Neuronal stem cell (in vitro differentiated cells): ENCODE measurements at regions not wholly inside any gene's neighbourhood (a gene's known extent, or its start where the extent isn't known, plus 50 kb on each side); places are given as distances from the start of the nearest gene placed in this dataset.

ENCODE experiments used
- DNase-seq: peaks from one replicate; pipeline ENCODE4 v3.0.0-alpha.2; 2013; ENCODE audit warnings: low spot score
- H2AFZ ChIP-seq: one replicate; pipeline ENCODE4 v1.6.1; 2013; ENCODE audit warnings: mild to moderate bottlenecking, low read length, inconsistent platforms
- H2AK5ac ChIP-seq: 2 replicates; pipeline ENCODE4 v1.6.1; 2013; ENCODE audit warnings: low read depth, mild to moderate bottlenecking, inconsistent platforms, low read length, moderate library complexity, mixed read lengths
- H2BK120ac ChIP-seq: 2 replicates; pipeline ENCODE4 v1.6.1; 2013; ENCODE audit warnings: low read depth, mild to moderate bottlenecking, inconsistent platforms, low read length, moderate library complexity, mixed read lengths
- H2BK12ac ChIP-seq: one replicate; pipeline ENCODE4 v1.6.1; 2013; ENCODE audit warnings: low read length, inconsistent platforms
- H2BK15ac ChIP-seq: 2 replicates; pipeline ENCODE4 v1.6.1; 2013; ENCODE audit warnings: mild to moderate bottlenecking, low read length, inconsistent platforms, mixed read lengths
- H2BK5ac ChIP-seq: one replicate; pipeline ENCODE4 v1.6.1; 2013; ENCODE audit warnings: inconsistent platforms, mild to moderate bottlenecking, low read length, moderate library complexity
- H3K14ac ChIP-seq: one replicate; pipeline ENCODE4 v1.6.1; 2013; ENCODE audit warnings: low read length, inconsistent platforms
- H3K18ac ChIP-seq: 2 replicates; pipeline ENCODE4 v1.6.1; 2013; ENCODE audit warnings: low read length, inconsistent platforms
- H3K23ac ChIP-seq: 2 replicates; pipeline ENCODE4 v1.6.1; 2013; ENCODE audit warnings: low read depth, mild to moderate bottlenecking, mixed read lengths, low read length, inconsistent platforms; ENCODE audit not compliant: poor library complexity
- H3K27ac ChIP-seq: replicated peaks from 3 replicates; pipeline ENCODE4 v1.5.1; 2013; ENCODE audit warnings: low read length, inconsistent platforms
- H3K27me3 ChIP-seq, 3 experiments: 2 replicates each; pipeline ENCODE4 v1.6.1; 2013; ENCODE audit warnings: low read length in 3 of 3, mild to moderate bottlenecking in 2 of 3, inconsistent platforms in 1 of 3, low read depth in 1 of 3, mixed read lengths in 1 of 3, moderate library complexity in 1 of 3; ENCODE audit not compliant: control insufficient read depth in 3 of 3, insufficient read depth in 3 of 3
- H3K36me3 ChIP-seq, 2 donors: replicated peaks in 1 of 2; 2 replicates each; pipeline ENCODE4 v1.6.1; 2013; ENCODE audit warnings: low read length in 2 of 2; ENCODE audit not compliant: control insufficient read depth in 2 of 2, insufficient read depth in 2 of 2
- H3K4ac ChIP-seq: 2 replicates; pipeline ENCODE4 v1.6.1; 2013; ENCODE audit warnings: inconsistent platforms, mild to moderate bottlenecking, low read length, moderate library complexity
- H3K4me1 ChIP-seq, 2 donors: 1 replicate in 1 of 2; 2 replicates in 1 of 2; pipeline ENCODE4 v1.6.1; 2013; ENCODE audit warnings: low read length in 2 of 2, low read depth in 1 of 2; ENCODE audit not compliant: control insufficient read depth in 2 of 2, insufficient read depth in 1 of 2
- H3K4me2 ChIP-seq: one replicate; pipeline ENCODE4 v1.6.1; 2013; ENCODE audit warnings: mild to moderate bottlenecking, low read length, inconsistent platforms; ENCODE audit not compliant: insufficient read depth, poor library complexity, severe bottlenecking
- H3K4me3 ChIP-seq, 2 donors: 2 replicates each; pipeline ENCODE4 v1.5.1; 2013; ENCODE audit warnings: low read length in 2 of 2, mild to moderate bottlenecking in 2 of 2, inconsistent platforms in 1 of 2, moderate library complexity in 1 of 2
- H3K79me1 ChIP-seq: one replicate; pipeline ENCODE4 v1.6.1; 2013; ENCODE audit warnings: low read depth, mild to moderate bottlenecking, inconsistent platforms, low read length, moderate library complexity
- H3K9ac ChIP-seq: one replicate; pipeline ENCODE4 v1.6.1; 2013; ENCODE audit warnings: mild to moderate bottlenecking, low read depth, low read length, inconsistent platforms; ENCODE audit not compliant: poor library complexity
- H3K9me3 ChIP-seq, 2 donors: replicated peaks in 1 of 2; 2 replicates each; pipeline versions ENCODE3 to v1.6.1; 2013; ENCODE audit warnings: low read length in 2 of 2, mild to moderate bottlenecking in 2 of 2, inconsistent platforms in 1 of 2, low read depth in 1 of 2, mixed read lengths in 1 of 2, moderate library complexity in 1 of 2; ENCODE audit not compliant: control insufficient read depth in 2 of 2, insufficient read depth in 1 of 2
- H4K8ac ChIP-seq: one replicate; pipeline ENCODE4 v1.6.1; 2013; ENCODE audit warnings: low read depth, mild to moderate bottlenecking, inconsistent platforms, low read length, moderate library complexity
- H4K91ac ChIP-seq: one replicate; pipeline ENCODE4 v1.6.1; 2013; ENCODE audit warnings: low read length, low read depth, mild to moderate bottlenecking, inconsistent platforms; ENCODE audit not compliant: poor library complexity
- WGBS, 2 donors: extraction: QIAGEN DNeasy Blood & Tissue Kit; methylation state at CpG; one replicate each; pipeline ENCODE4 v1.1.7; 2013; ENCODE audit warnings: missing lambda C conversion rate in 2 of 2, mixed read lengths in 1 of 2; ENCODE audit not compliant: insufficient read length in 2 of 2, insufficient replicate concordance in 1 of 2; ENCODE audit errors: extremely low coverage in 2 of 2; 5-methylcytosine and 5-hydroxymethylcytosine counted together

GRCh38 chr15:81849289-81849688, 196.5 kb downstream of the MEX3B start:
- no CpG with 5 or more reads among the region's 6 CpGs for WGBS, 2 donors
- Histone ChIP-seq H2BK5ac (no peak overlapping the region), H3K23ac (no peak overlapping the region), H3K4ac (no peak overlapping the region), H3K14ac (no peak overlapping the region), H3K79me1 (no peaks in the 10 kb centered on the region), H2AK5ac (no peak overlapping the region), H3K9ac (no peak overlapping the region), H3K18ac (no peak overlapping the region), H3K4me1 (no peaks in the 10 kb centered on the region), H2BK120ac (no peak overlapping the region), H4K8ac (no peak overlapping the region), H3K27ac (no peak overlapping the region), H2BK15ac (no peak overlapping the region), H2BK12ac (no peak overlapping the region), H3K4me2 (no peak overlapping the region), H4K91ac (no peak overlapping the region), H3K36me3 (no peaks in the 10 kb centered on the region), H3K4me3 (no peak overlapping the region), H3K27me3 (no peaks in the 10 kb centered on the region), H2AFZ (no peak overlapping the region), H3K9me3 (no peaks in the 10 kb centered on the region)
- DNase-seq: no peak

GRCh38 chr15:81848701-81849100, 197.1 kb downstream of the MEX3B start:
- no peak overlapping the region for H3K4me3 ChIP-seq
- H2BK120ac ChIP-seq: no peak overlapping the region
- no peaks in the 10 kb centered on the region for H3K9me3 ChIP-seq
- H3K4me2 ChIP-seq: no peak overlapping the region
- no peak overlapping the region for H3K14ac ChIP-seq
- no peak overlapping the region for H2AK5ac ChIP-seq
- H2BK15ac ChIP-seq: no peak overlapping the region
- H3K27me3 ChIP-seq: no peaks in the 10 kb centered on the region
- no peak overlapping the region for H3K18ac ChIP-seq
- H3K23ac ChIP-seq: no peak overlapping the region
- H3K9ac ChIP-seq: no peak overlapping the region
- H3K4me1 ChIP-seq: no peaks in the 10 kb centered on the region
- no peak overlapping the region for H2BK12ac ChIP-seq
- no peaks in the 10 kb centered on the region for H3K79me1 ChIP-seq
- no peak overlapping the region for H4K8ac ChIP-seq
- H2AFZ ChIP-seq: no peak overlapping the region
- no peaks in the 10 kb centered on the region for H3K36me3 ChIP-seq
- H2BK5ac ChIP-seq: no peak overlapping the region
- DNase-seq: no peak
- no peak overlapping the region for H3K4ac ChIP-seq
- no peak overlapping the region for H3K27ac ChIP-seq
- no peak overlapping the region for H4K91ac ChIP-seq
- WGBS, 2 donors: no CpG with 5 or more reads among the region's 2 CpGs

GRCh38 chr15:81843757-81844407, 201.9 kb downstream of the MEX3B start:
- no peak overlapping the region for H3K27ac ChIP-seq
- no peak overlapping the region for H2BK12ac ChIP-seq
- no CpG with 5 or more reads among the region's 6 CpGs for WGBS, 2 donors
- no peaks in the 10 kb centered on the region for H3K36me3 ChIP-seq
- H3K18ac ChIP-seq: no peak overlapping the region
- no peaks in the 10 kb centered on the region for H3K79me1 ChIP-seq
- H4K8ac ChIP-seq: no peak overlapping the region
- H4K91ac ChIP-seq: no peak overlapping the region
- no peak overlapping the region for H2BK120ac ChIP-seq
- H2BK5ac ChIP-seq: no peak overlapping the region
- no peak overlapping the region for H3K4me2 ChIP-seq
- no peak for DNase-seq
- no peaks in the 10 kb centered on the region for H3K27me3 ChIP-seq
- no peak overlapping the region for H2AFZ ChIP-seq
- H3K23ac ChIP-seq: no peak overlapping the region
- no peak overlapping the region for H3K4me3 ChIP-seq
- no peak overlapping the region for H3K9ac ChIP-seq
- H3K14ac ChIP-seq: no peak overlapping the region
- H2AK5ac ChIP-seq: no peak overlapping the region
- H3K4ac ChIP-seq: no peak overlapping the region
- H2BK15ac ChIP-seq: no peak overlapping the region
- no peaks in the 10 kb centered on the region for H3K4me1 ChIP-seq
- H3K9me3 ChIP-seq: no peaks in the 10 kb centered on the region

- no peak overlapping the region for H2BK5ac ChIP-seq
- H3K27me3 ChIP-seq: no peaks in the 10 kb centered on the region
- H2AFZ ChIP-seq: no peak overlapping the region
- H2BK12ac ChIP-seq: no peak overlapping the region
- H3K4me2 ChIP-seq: no peak overlapping the region
- H3K18ac ChIP-seq: no peak overlapping the region
- no peak for DNase-seq
- no peaks in the 10 kb centered on the region for H3K9me3 ChIP-seq
- no peak overlapping the region for H3K4me3 ChIP-seq
- no peak overlapping the region for H3K23ac ChIP-seq
- H4K91ac ChIP-seq: no peak overlapping the region
- no peak overlapping the region for H3K14ac ChIP-seq
- H3K27ac ChIP-seq: no peak overlapping the region
- H3K9ac ChIP-seq: no peak overlapping the region
- H3K4me1 ChIP-seq: no peaks in the 10 kb centered on the region
- no peaks in the 10 kb centered on the region for H3K36me3 ChIP-seq
- H2BK120ac ChIP-seq: no peak overlapping the region
- H4K8ac ChIP-seq: no peak overlapping the region
- no CpG with 5 or more reads among the region's 5 CpGs for WGBS, 2 donors
- no peak overlapping the region for H3K4ac ChIP-seq
- no peak overlapping the region for H2AK5ac ChIP-seq
- no peaks in the 10 kb centered on the region for H3K79me1 ChIP-seq
- H2BK15ac ChIP-seq: no peak overlapping the region
Measured at GRCh38 chr15:81843226-81843625, 202.6 kb downstream of the MEX3B start.
